ENCODE measurements at regions not wholly inside any gene's neighbourhood (a gene's known extent, or its start where the extent isn't known, plus 50 kb on each side); places are given as distances from the start of the nearest gene placed in this dataset.

- TF ChIP-seq ZNF76 (tag by site-specific recombination; IDR thresholded peaks at IDR 0.05; ENCODE audit: borderline replicate concordance, low read depth) (no peak), MYNN (tag by site-specific recombination; IDR thresholded peaks at IDR 0.05; ENCODE audit: borderline replicate concordance) (no peak), ZNF26 (tag by site-specific recombination; IDR thresholded peaks at IDR 0.05) (no peak), ZFP69B (tag by site-specific recombination; IDR thresholded peaks at IDR 0.05) (no peak), REST (tag by site-specific recombination; IDR thresholded peaks at IDR 0.05) (no peak), ZNF747 (tag by site-specific recombination; IDR thresholded peaks at IDR 0.05) (no peak), ZBTB48 (tag by site-specific recombination; IDR thresholded peaks at IDR 0.05) (no peak), ZNF184 (tag by site-specific recombination; IDR thresholded peaks at IDR 0.05) (no peak), RBAK (tag by site-specific recombination; IDR thresholded peaks at IDR 0.05) (no peak), SALL2 (tag by site-specific recombination; IDR thresholded peaks at IDR 0.05; ENCODE audit: borderline replicate concordance) (no peak), BCL11B (tag by site-specific recombination; IDR thresholded peaks at IDR 0.05; ENCODE audit: low read depth) (no peak)
- TF ChIP-seq, protein P1, sequence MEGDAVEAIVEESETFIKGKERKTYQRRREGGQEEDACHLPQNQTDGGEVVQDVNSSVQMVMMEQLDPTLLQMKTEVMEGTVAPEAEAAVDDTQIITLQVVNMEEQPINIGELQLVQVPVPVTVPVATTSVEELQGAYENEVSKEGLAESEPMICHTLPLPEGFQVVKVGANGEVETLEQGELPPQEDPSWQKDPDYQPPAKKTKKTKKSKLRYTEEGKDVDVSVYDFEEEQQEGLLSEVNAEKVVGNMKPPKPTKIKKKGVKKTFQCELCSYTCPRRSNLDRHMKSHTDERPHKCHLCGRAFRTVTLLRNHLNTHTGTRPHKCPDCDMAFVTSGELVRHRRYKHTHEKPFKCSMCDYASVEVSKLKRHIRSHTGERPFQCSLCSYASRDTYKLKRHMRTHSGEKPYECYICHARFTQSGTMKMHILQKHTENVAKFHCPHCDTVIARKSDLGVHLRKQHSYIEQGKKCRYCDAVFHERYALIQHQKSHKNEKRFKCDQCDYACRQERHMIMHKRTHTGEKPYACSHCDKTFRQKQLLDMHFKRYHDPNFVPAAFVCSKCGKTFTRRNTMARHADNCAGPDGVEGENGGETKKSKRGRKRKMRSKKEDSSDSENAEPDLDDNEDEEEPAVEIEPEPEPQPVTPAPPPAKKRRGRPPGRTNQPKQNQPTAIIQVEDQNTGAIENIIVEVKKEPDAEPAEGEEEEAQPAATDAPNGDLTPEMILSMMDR (tag by site-specific recombination; IDR thresholded peaks at IDR 0.05) = no peak
- TF ChIP-seq, protein P2, sequence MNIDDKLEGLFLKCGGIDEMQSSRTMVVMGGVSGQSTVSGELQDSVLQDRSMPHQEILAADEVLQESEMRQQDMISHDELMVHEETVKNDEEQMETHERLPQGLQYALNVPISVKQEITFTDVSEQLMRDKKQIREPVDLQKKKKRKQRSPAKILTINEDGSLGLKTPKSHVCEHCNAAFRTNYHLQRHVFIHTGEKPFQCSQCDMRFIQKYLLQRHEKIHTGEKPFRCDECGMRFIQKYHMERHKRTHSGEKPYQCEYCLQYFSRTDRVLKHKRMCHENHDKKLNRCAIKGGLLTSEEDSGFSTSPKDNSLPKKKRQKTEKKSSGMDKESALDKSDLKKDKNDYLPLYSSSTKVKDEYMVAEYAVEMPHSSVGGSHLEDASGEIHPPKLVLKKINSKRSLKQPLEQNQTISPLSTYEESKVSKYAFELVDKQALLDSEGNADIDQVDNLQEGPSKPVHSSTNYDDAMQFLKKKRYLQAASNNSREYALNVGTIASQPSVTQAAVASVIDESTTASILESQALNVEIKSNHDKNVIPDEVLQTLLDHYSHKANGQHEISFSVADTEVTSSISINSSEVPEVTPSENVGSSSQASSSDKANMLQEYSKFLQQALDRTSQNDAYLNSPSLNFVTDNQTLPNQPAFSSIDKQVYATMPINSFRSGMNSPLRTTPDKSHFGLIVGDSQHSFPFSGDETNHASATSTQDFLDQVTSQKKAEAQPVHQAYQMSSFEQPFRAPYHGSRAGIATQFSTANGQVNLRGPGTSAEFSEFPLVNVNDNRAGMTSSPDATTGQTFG (tag by site-specific recombination; IDR thresholded peaks at IDR 0.05; ENCODE audit: borderline replicate concordance) = no peak
Observed at GRCh38 chr14:38758661-38759060, 344.4 kb downstream of the SEC23A start.

All from HEK293 (cell line).